CD4-positive, alpha-beta T cell treated with Interferon gamma for 1 hour (primary cell): ENCODE measurements at regions not wholly inside any gene's neighbourhood (a gene's known extent, or its start where the extent isn't known, plus 50 kb on each side); places are given as distances from the start of the nearest gene placed in this dataset.

Source experiments
- DNase-seq: peaks from one replicate; pipeline ENCODE4 v3.0.0-alpha.2; 2020

- DNase-seq, result no peak
These were observed 80.8 kb upstream of the ADCY2 start for GRCh38 chr5:7315118-7315517.

DNA sequence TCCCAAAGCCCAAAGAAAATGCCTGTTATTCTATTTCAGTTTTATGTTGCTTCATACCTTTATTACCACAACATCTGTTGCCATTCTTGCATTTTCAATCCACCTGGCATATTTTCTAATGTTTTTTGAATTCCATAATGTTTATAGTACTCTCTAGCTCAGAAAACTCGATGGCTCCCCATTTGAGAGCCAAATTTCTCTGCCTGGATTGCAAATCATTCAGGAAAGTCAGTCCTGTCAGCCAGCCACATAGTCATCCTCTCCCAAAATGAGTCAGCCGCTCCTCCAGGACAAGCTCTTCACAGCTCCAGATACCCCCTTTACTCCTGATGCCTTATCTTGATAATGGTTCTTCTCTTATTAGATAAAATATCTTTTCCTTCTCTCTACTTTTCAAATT lies 78.2 kb upstream of the ADCY2 start:
- no peak for DNase-seq

DNA sequence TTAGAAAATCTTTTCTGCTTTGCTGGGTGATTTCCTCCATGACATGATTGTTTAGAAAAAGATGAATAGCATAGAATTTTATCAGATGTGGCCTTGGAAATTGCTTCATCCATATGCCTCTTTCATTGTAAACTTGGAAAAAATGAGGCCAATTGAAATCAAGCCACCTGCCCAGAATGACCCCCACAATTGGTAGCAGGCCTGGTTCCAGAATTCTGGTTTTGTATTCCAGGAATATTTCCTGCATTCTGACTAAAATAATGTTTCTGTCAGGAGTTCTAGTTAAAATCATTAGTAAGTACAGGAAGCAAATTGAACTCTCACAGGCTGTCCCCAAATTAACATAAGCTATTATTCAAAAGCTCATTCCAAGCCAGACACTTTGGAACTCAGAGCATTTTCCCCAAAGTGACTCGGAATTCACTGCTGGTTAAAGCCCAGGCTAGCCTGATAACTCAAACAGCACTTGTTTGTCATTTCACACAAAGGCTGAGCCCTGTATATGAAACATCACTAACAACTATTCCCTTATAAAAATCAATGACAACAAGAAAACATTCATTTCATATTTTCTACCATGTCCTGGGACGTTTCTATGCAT lies 75.1 kb upstream of the ADCY2 start:
- no peak for DNase-seq

- no peak for DNase-seq
These were observed 74.2 kb upstream of the ADCY2 start for GRCh38 chr5:7321724-7322123.

DNA sequence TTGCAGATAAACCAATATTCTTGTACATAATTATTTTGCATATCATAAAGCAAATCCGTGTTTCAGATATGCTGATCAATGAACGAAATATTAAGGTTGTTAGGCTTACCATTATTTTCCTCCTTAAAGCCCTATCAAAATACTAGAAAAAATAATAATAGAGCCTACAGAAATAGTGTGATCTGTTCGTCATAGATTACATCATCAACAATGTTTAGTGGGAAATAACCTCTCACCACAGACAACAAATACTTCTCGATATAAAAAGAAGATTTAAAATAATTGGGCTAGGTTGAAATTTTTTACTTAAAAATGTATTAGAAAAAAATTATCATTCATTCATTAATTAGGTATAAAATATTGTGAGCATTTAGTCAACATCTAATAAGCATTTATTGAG lies 71.0 kb upstream of the ADCY2 start:
- DNase-seq, result no peak

GRCh38 chr5:7325975-7326913 lies 69.7 kb upstream of the ADCY2 start:
- DNase-seq, result no peak

GRCh38 chr5:7329141-7329540 lies 66.8 kb upstream of the ADCY2 start:
- DNase-seq, result no peak

- no peak for DNase-seq
These were observed 66.2 kb upstream of the ADCY2 start for GRCh38 chr5:7329712-7330111.

DNA sequence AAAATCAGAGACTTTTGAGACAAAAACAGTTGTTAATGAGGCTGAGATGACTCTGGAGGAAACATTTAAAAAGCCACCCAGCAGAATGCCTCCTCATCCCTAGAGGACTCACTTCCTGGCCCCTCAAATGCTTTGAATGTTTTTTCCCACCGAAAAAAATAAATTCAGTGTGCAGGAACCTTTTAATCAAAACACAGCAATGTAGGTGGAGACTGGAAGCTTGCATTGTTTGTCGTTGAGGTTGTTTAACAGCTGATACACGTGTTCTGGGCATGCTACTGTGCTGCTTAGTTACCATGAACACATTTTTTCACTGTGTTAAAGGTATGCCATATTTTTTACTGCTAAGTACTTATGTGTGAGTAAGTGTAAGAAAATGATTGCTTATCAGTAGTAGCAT lies 65.7 kb upstream of the ADCY2 start:
- no peak for DNase-seq

DNA sequence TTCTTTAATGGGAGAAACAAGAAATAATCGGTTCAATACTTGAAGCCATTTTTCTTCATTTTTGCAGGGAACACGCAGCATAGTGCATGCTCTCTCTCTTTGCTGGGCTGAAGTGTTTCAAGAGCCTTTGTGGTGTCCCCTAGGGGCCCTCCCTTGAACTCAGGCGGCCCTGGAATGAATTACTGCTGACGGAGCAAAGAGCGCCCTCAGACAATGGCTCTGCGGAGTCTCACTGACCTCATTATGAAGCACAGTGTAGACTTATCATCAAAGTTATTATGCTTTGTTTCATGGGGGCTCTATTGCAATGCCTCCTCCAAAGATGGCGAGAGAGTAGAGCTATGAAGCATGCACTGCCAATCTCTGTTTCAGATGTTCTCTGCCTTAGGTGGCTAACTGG lies 64.8 kb upstream of the ADCY2 start:
- no peak for DNase-seq
